ENCODE measurements at regions not wholly inside any gene's neighbourhood (a gene's known extent, or its start where the extent isn't known, plus 50 kb on each side); places are given as distances from the start of the nearest gene placed in this dataset.

DNA sequence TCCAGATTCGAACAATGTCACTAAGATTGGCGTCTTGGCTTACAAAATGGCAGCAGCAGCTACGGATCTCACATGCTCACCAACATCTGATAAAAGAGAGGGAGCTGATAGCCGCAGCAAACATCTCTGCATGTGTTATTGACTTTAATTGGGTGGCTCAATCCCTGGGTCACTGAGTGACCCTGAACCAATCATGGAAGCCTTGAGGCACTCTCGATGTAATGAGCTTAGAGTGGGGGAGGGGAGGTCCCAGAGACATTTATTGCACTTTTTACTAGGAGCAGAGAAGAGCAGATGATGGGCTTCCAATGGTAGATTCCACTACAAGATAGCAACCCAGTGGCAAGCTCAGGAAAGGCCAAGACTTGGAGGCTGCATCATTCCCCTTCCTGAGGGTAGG, 238.7 kb downstream of the BMP7 start:
- BruUV-seq (replicated peaks): no TSS peak

DNA sequence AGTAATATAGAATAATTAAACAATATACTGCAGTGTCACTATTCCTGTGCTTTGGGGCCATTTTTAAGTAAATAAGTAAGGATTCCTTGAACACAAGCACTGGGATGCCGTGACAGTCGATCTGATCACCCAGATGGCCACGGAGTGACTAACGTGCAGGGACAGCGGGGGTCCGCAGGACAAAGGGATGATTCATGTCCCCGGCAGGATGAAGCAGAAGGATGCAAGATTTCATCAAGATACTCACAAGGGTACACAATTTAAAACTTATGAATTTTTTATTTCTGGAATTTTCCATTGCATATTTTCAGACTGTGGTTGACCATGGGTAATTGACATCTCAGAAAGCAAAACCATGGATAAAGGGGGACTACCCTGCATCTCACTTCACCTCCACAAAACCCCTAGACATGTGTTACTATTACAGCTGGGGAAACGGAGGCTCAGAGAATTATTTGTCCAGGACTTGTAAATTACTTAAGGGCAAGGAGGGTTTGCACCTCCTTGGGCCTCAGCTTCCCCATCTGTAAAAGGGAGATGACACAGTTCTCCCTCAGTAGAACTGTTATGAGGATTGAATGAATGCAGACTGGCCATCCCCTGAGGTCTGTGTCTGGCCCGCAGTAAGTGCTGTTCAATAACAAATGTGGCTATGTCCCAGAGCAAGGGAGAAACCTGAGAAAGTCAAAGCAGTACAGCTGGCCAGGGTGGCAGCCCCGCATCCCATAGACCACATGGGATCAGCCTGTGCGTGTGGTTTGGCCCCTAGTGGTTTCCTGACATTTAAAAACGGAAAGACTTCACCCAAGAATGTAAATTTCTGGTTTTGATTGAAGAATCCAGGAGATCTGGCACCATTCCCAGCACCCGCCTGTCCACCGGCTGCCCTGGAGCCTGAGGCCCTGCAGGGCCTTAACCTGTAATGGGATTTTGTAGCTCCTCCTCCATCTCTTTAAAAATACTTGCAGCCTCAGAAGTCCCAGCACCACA, 235.5 kb downstream of the BMP7 start:
- CTCF ChIA-PET: no interaction called here
- H3K27me3 ChIP-seq (ENCODE audit: control insufficient read depth, insufficient read depth, low read length): peaks cover 4% of the 10 kb centered on the region; the same call in 1 of the 2 replicates
- no peaks in the 10 kb centered on the region for H3K36me3 ChIP-seq (ENCODE audit: control insufficient read depth, insufficient read depth, low read length)
- no peak overlapping the region for H3K4me3 ChIP-seq (ENCODE audit: low read depth in 2 of 2, low read length in 2 of 2)
- no peak overlapping the region for H3K27ac ChIP-seq (ENCODE audit: low read length)
- POLR2A ChIA-PET: interaction anchor here (0.7 kb wide), 1 partner anchor 9 kb away, joined by 3 read pairs; no protein-coding TSS in a partner anchor
- H3K9me3 ChIP-seq (ENCODE audit: control insufficient read depth, insufficient read depth, low read depth, low read length): no peaks in the 10 kb centered on the region
- BruUV-seq (replicated peaks): no TSS peak
- no peak for ATAC-seq
- TF ChIP-seq, protein P1, sequence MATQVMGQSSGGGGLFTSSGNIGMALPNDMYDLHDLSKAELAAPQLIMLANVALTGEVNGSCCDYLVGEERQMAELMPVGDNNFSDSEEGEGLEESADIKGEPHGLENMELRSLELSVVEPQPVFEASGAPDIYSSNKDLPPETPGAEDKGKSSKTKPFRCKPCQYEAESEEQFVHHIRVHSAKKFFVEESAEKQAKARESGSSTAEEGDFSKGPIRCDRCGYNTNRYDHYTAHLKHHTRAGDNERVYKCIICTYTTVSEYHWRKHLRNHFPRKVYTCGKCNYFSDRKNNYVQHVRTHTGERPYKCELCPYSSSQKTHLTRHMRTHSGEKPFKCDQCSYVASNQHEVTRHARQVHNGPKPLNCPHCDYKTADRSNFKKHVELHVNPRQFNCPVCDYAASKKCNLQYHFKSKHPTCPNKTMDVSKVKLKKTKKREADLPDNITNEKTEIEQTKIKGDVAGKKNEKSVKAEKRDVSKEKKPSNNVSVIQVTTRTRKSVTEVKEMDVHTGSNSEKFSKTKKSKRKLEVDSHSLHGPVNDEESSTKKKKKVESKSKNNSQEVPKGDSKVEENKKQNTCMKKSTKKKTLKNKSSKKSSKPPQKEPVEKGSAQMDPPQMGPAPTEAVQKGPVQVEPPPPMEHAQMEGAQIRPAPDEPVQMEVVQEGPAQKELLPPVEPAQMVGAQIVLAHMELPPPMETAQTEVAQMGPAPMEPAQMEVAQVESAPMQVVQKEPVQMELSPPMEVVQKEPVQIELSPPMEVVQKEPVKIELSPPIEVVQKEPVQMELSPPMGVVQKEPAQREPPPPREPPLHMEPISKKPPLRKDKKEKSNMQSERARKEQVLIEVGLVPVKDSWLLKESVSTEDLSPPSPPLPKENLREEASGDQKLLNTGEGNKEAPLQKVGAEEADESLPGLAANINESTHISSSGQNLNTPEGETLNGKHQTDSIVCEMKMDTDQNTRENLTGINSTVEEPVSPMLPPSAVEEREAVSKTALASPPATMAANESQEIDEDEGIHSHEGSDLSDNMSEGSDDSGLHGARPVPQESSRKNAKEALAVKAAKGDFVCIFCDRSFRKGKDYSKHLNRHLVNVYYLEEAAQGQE (IDR thresholded peaks at IDR 0.05; ENCODE audit: insufficient read depth in 1 of 2, low read depth in 2 of 2, low read length in 1 of 2): no peak
- TF ChIP-seq POLR2AphosphoS5 (IDR thresholded peaks at IDR 0.05; ENCODE audit: low read depth, low read length) (no peak), TCF7L2 (IDR thresholded peaks at IDR 0.05; ENCODE audit: low read depth, low read length) (no peak), SIN3A (IDR thresholded peaks at IDR 0.05; ENCODE audit: borderline replicate concordance, insufficient read depth, low read depth, low read length) (no peak)
- TF ChIP-seq, protein P2, sequence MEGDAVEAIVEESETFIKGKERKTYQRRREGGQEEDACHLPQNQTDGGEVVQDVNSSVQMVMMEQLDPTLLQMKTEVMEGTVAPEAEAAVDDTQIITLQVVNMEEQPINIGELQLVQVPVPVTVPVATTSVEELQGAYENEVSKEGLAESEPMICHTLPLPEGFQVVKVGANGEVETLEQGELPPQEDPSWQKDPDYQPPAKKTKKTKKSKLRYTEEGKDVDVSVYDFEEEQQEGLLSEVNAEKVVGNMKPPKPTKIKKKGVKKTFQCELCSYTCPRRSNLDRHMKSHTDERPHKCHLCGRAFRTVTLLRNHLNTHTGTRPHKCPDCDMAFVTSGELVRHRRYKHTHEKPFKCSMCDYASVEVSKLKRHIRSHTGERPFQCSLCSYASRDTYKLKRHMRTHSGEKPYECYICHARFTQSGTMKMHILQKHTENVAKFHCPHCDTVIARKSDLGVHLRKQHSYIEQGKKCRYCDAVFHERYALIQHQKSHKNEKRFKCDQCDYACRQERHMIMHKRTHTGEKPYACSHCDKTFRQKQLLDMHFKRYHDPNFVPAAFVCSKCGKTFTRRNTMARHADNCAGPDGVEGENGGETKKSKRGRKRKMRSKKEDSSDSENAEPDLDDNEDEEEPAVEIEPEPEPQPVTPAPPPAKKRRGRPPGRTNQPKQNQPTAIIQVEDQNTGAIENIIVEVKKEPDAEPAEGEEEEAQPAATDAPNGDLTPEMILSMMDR (IDR thresholded peaks at IDR 0.05): no peak
- in situ Hi-C loops (cut with HindIII; ENCODE audit: low pct_unique_long_range_greater_than_20kb, low sequenced_read_pairs) (no loop called here), intact Hi-C loops (cut with micrococcal nuclease; ENCODE audit: unreplicated experiment) (no loop called here)
- no peak for DNase-seq (ENCODE audit: low read depth, low spot score)
- no peaks in the 10 kb centered on the region for H3K4me1 ChIP-seq (ENCODE audit: control insufficient read depth, insufficient read depth, low read length)

More for the DNA sequence above, 238.7 kb downstream of the BMP7 start:
- ATAC-seq (no peak), DNase-seq (ENCODE audit: low read depth, low spot score) (no peak)
- ChIA-PET CTCF (no interaction called here), POLR2A (interaction anchor here (0.6 kb wide), 1 partner anchor 500 kb away, joined by 5 read pairs; no protein-coding TSS in a partner anchor)
- H3K27ac ChIP-seq (ENCODE audit: low read length): no peak overlapping the region
- H3K4me1 ChIP-seq (ENCODE audit: control insufficient read depth, insufficient read depth, low read length): no peaks in the 10 kb centered on the region
- H3K4me3 ChIP-seq (ENCODE audit: low read depth in 2 of 2, low read length in 2 of 2): no peak overlapping the region
- intact Hi-C loops (cut with micrococcal nuclease; ENCODE audit: unreplicated experiment): no loop called here
- H3K36me3 ChIP-seq (ENCODE audit: control insufficient read depth, insufficient read depth, low read length): no peaks in the 10 kb centered on the region
- no peaks in the 10 kb centered on the region for H3K9me3 ChIP-seq (ENCODE audit: control insufficient read depth, insufficient read depth, low read depth, low read length)
- H3K27me3 ChIP-seq (ENCODE audit: control insufficient read depth, insufficient read depth, low read length): no peaks in the 10 kb centered on the region
- in situ Hi-C loops (cut with HindIII; ENCODE audit: low pct_unique_long_range_greater_than_20kb, low sequenced_read_pairs): no loop called here
- TF ChIP-seq, protein P1 (IDR thresholded peaks at IDR 0.05; ENCODE audit: insufficient read depth in 1 of 2, low read depth in 2 of 2, low read length in 1 of 2): no peak
- no peak for TF ChIP-seq SIN3A (IDR thresholded peaks at IDR 0.05; ENCODE audit: borderline replicate concordance, insufficient read depth, low read depth, low read length)
- no peak for TF ChIP-seq TCF7L2 (IDR thresholded peaks at IDR 0.05; ENCODE audit: low read depth, low read length)
- no peak for TF ChIP-seq POLR2AphosphoS5 (IDR thresholded peaks at IDR 0.05; ENCODE audit: low read depth, low read length)
- TF ChIP-seq, protein P2 (IDR thresholded peaks at IDR 0.05): no peak
